NOMO-1 treated with DMSO at 0.1 percent for 48 hours (cell line): ENCODE measurements at regions not wholly inside any gene's neighbourhood (a gene's known extent, or its start where the extent isn't known, plus 50 kb on each side); places are given as distances from the start of the nearest gene placed in this dataset.
"Not testable (repeated sequence)": the region's sequence is repeated elsewhere in the genome, so short reads cannot be mapped to it uniquely, and the experiment has no call there.

Source experiments
- DNase-seq: peaks from one replicate; lab custom pipeline; 2025; ENCODE audit not compliant: unreplicated experiment; lab: John Stamatoyannopoulos, UW

- DNase-seq, result no peak
These were observed 55.4 kb downstream of the TMEM121 start for GRCh38 chr14:105581551-105582341.

- DNase-seq, result no peak
These were observed 56.3 kb downstream of the TMEM121 start for GRCh38 chr14:105582639-105583038.

- DNase-seq, result not testable (repeated sequence)
These were observed 57.5 kb downstream of the TMEM121 start for GRCh38 chr14:105583914-105584313.

- not testable (repeated sequence) for DNase-seq
These were observed 58.9 kb downstream of the TMEM121 start for GRCh38 chr14:105585290-105585689.

- not testable (repeated sequence) for DNase-seq
These were observed 59.3 kb downstream of the TMEM121 start for GRCh38 chr14:105585722-105586121.

GRCh38 chr14:105586144-105586872, 59.9 kb downstream of the TMEM121 start:
- DNase-seq, result not testable (repeated sequence)

- not testable (repeated sequence) for DNase-seq
These were observed 60.7 kb downstream of the TMEM121 start for GRCh38 chr14:105587034-105587433.

- not testable (repeated sequence) for DNase-seq
These were observed 61.3 kb downstream of the TMEM121 start for GRCh38 chr14:105587482-105588235.

GRCh38 chr14:105588236-105588860, 62.0 kb downstream of the TMEM121 start:
- DNase-seq, result no peak

- no peak for DNase-seq
These were observed 63.0 kb downstream of the TMEM121 start for GRCh38 chr14:105589161-105589925.

GRCh38 chr14:105589926-105590185, 63.5 kb downstream of the TMEM121 start:
- not testable (repeated sequence) for DNase-seq

- DNase-seq, result no peak
These were observed 64.7 kb downstream of the TMEM121 start for GRCh38 chr14:105591052-105591451.

GRCh38 chr14:105591792-105592341, 65.5 kb downstream of the TMEM121 start:
- not testable (repeated sequence) for DNase-seq

GRCh38 chr14:105592646-105593045, 66.3 kb downstream of the TMEM121 start:
- not testable (repeated sequence) for DNase-seq

GRCh38 chr14:105595346-105595745, 69.0 kb downstream of the TMEM121 start:
- not testable (repeated sequence) for DNase-seq

GRCh38 chr14:105596374-105596773, 70.0 kb downstream of the TMEM121 start:
- DNase-seq, result not testable (repeated sequence)

GRCh38 chr14:105598040-105598763, 71.8 kb downstream of the TMEM121 start:
- not testable (repeated sequence) for DNase-seq

GRCh38 chr14:105598925-105599586, 72.7 kb downstream of the TMEM121 start:
- DNase-seq, result not testable (repeated sequence)
